Ramos (cell line): ENCODE measurements at regions not wholly inside any gene's neighbourhood (a gene's known extent, or its start where the extent isn't known, plus 50 kb on each side); places are given as distances from the start of the nearest gene placed in this dataset.
"Not testable (repeated sequence)": the region's sequence is repeated elsewhere in the genome, so short reads cannot be mapped to it uniquely, and the experiment has no call there.

Experiments
- in situ Hi-C: fragments of 300-500 bp; cut with MboI; formaldehyde crosslinking; loops from one replicate; pipeline ENCODE4 v1.14.3; 2022; ENCODE audit warnings: low sequenced_read_pairs; ENCODE audit not compliant: unreplicated experiment

- in situ Hi-C loops = no loop called here
These were observed 138.4 kb upstream of the TWIST2 start for GRCh38 chr2:238709325-238710025.

DNA sequence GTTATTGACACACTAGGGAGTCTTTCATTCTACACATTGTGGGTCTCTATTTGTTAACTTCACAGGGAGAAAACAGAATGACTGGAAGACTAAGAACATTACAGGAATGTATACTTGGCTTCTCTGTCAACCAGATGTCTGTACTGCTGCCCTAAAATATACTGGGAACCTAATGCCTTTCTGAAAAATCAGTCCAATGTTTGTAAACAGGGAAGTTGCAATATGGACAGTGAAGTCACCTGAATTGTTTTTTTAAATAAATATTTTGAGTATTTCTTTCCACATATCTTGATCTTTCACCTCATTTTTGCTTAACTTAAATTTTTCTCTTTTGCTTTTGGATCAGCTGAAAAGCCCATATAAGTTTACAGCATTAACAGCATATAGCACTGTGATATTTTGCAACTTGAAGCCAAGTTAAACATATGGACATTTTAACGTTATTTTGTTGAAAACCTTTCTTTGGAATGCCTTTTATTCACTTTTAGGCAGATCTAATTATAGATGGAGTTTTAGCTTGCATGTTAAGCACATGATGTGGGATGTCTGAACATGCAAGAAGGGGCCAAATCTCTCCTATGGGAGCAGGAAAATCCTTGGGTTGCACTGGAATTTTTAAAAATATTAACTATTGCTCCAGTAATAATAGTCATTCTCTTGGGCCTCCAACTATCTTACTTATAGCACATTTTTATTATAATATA, 137.7 kb upstream of the TWIST2 start:
- in situ Hi-C loops = no loop called here

- in situ Hi-C loops = no loop called here
These were observed 137.1 kb upstream of the TWIST2 start for GRCh38 chr2:238710787-238711186.

- in situ Hi-C loops = no loop called here
These were observed 136.5 kb upstream of the TWIST2 start for GRCh38 chr2:238711346-238711745.

- in situ Hi-C loops = no loop called here
These were observed 135.9 kb upstream of the TWIST2 start for GRCh38 chr2:238712011-238712410.

DNA sequence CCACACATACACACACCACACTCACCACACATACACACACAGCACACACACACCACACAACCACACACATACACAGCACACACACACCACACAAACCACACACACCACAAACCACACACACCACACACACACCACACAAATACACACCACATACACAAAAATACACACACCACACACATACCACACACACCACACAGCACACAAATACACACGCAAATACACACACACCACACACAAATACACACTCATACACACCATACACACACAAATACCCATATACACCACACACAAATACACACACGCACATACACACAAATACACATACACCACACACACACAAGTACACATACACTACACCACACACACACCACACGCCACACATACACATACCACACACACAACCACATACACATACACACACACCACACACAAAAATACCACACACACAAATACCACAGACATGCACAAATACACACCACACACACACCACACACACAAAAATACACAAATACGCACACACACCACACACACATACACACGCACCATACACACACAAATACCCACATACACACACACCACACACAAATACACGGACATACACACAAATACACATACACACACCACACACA, 134.6 kb upstream of the TWIST2 start:
- in situ Hi-C loops = no loop called here

DNA sequence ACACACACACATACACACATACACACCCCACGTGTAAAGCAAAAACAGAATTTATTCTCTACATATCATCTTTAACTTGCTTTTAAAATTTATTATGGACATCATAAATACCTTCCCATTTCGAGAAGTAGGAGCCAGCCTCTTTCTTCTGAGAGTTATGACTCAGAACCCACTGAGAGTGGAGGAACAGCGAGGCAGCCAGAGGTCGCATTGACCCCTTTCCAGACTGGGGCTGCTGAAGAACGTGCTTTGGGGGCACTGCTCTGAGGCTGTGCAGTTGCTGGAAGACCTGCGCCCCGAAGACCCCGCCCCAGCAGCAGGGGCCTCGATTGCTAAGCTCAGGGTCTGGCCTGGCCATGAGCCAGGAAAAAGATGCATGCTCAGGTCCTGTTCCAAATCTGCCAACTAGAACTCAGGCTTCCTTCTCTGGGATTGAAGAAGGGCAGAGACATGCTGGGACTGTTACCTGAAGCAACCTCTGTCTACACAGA, 133.8 kb upstream of the TWIST2 start:
- in situ Hi-C loops = no loop called here

GRCh38 chr2:238716171-238716570, 131.7 kb upstream of the TWIST2 start:
- in situ Hi-C loops = no loop called here

- in situ Hi-C loops = no loop called here
These were observed 131.3 kb upstream of the TWIST2 start for GRCh38 chr2:238716585-238716984.

- in situ Hi-C loops = no loop called here
These were observed 130.8 kb upstream of the TWIST2 start for GRCh38 chr2:238717084-238717483.

- in situ Hi-C loops = no loop called here
These were observed 128.2 kb upstream of the TWIST2 start for GRCh38 chr2:238719641-238720040.

GRCh38 chr2:238720232-238720672, 127.6 kb upstream of the TWIST2 start:
- in situ Hi-C loops = no loop called here

DNA sequence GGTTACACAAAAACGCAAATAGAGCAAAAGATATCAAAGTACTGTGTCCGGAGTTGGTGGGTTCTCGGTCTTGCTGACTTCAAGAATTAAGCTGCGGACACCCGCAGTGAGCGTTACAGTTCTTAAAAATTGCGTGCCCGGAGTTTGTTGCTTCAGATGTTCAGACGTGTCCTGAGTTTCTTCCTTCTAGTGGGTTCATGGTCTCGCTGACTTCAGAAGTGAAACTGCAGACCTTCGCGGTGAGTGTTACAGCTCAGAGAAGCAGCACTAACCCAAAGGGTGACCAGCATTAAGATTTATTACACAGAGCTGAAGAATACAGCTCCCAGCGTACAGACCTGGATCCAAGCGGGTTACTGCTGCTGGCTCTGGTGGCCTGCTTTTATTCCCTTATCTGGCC, 125.7 kb upstream of the TWIST2 start:
- in situ Hi-C loops = no loop called here

- in situ Hi-C loops = no loop called here
These were observed 125.0 kb upstream of the TWIST2 start for GRCh38 chr2:238722883-238723282.

GRCh38 chr2:238723740-238724320, 124.1 kb upstream of the TWIST2 start:
- in situ Hi-C loops = not testable (repeated sequence)

DNA sequence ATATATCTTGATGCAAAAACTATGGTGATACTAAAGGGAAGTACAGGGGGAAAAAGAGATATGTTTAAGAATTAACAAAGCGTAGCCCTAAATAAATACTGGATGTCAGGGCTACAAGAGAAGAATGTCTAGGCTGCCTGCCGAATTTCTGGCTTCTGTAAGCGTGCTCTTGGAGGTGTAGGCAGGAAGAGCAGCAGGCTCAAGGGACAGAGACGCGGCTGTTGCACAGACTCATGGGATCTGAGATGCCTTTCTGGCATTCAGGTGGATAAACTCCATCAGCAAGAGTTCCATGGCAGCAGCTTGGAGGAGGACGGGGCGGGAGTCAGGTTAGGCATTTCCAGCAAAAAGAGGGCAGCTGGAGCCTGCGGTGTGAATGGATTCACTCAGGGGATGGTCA, 123.2 kb upstream of the TWIST2 start:
- in situ Hi-C loops = no loop called here

- in situ Hi-C loops = no loop called here
These were observed 122.6 kb upstream of the TWIST2 start for GRCh38 chr2:238725298-238725697.

DNA sequence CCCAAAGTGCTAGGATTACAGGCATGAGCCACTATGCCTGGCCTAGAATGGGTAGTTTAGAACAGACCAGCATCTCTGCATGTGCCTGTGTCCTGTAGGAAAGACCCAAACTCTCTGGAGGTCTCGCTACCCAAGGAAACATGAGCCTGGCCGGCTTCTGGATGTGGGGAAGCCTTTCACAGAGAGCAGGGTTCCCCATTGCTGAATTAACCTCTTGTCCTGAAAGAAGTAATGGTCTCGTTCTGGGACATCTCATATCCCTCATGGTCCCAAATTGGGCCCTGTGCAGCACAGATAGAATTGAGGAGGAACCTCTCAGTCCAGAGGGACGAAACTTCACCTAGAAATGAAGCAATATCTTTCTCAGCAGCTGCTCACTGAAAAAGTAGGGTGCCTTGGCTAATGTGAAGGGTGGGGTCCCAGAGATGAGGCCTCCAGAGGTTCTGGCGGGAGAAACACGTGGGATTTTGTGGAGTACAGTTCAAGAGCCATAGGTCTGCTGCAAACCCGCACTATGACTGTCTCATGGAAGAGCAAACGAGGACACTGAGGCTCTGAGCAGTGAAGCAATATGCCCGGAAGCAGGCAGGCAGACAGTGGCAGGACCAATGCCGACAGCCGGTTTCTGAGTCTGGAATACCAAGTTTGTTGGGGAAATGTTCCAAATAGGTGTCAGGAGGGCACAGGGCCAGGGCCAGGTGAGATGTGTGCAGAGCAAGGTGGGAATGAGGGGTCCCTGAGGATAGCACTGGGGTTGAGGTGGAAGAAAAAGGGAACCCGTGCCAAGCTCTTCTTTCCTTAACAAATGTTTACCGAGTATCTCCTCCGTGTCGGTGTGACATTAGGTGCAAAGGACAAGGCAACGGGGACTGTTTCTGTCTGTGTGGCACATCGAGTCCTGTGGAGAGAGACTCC, 121.0 kb upstream of the TWIST2 start:
- in situ Hi-C loops = no loop called here

GRCh38 chr2:238727585-238728329, 120.1 kb upstream of the TWIST2 start:
- in situ Hi-C loops = no loop called here
